Globus pallidus (tissue), 1 donor: ENCODE measurements at regions not wholly inside any gene's neighbourhood (a gene's known extent, or its start where the extent isn't known, plus 50 kb on each side); places are given as distances from the start of the nearest gene placed in this dataset.
"Not testable (repeated sequence)": the region's sequence is repeated elsewhere in the genome, so short reads cannot be mapped to it uniquely, and the experiment has no call there.

Experiments
- DNase-seq: peaks from one replicate; pipeline ENCODE4 v3.0.0-alpha.2; 2015; ENCODE audit warnings: low spot score

GRCh38 chr12:91885851-91886731 is 259.6 kb downstream of the BTG1 start:
- DNase-seq: no peak

GRCh38 chr12:91884230-91884629 is 261.4 kb downstream of the BTG1 start:
- no peak for DNase-seq

GRCh38 chr12:91883811-91884210 is 261.8 kb downstream of the BTG1 start:
- no peak for DNase-seq

GRCh38 chr12:91882910-91883309 is 262.7 kb downstream of the BTG1 start:
- no peak for DNase-seq

- no peak for DNase-seq
These were observed 265.1 kb downstream of the BTG1 start for GRCh38 chr12:91880528-91880927.

- DNase-seq: no peak
These were observed 268.0 kb downstream of the BTG1 start for GRCh38 chr12:91877456-91878235.

GRCh38 chr12:91877022-91877421 is 268.6 kb downstream of the BTG1 start:
- DNase-seq: peak; percentile 23

GRCh38 chr12:91875671-91876070 is 270.0 kb downstream of the BTG1 start:
- DNase-seq: not testable (repeated sequence)

- no peak for DNase-seq
These were observed 271.4 kb downstream of the BTG1 start for GRCh38 chr12:91874086-91874865.

GRCh38 chr12:91871751-91872150 is 273.9 kb downstream of the BTG1 start:
- DNase-seq: peak; percentile 35

- DNase-seq: no peak
These were observed 274.6 kb downstream of the BTG1 start for GRCh38 chr12:91870872-91871707.

- no peak for DNase-seq
These were observed 277.6 kb downstream of the BTG1 start for GRCh38 chr12:91868054-91868453.

- no peak for DNase-seq
These were observed 279.1 kb downstream of the BTG1 start for GRCh38 chr12:91866566-91866965.

GRCh38 chr12:91863702-91864101 is 281.9 kb downstream of the BTG1 start:
- no peak for DNase-seq

- no peak for DNase-seq
These were observed 284.1 kb downstream of the BTG1 start for GRCh38 chr12:91861554-91861953.

GRCh38 chr12:91859347-91859746 is 286.3 kb downstream of the BTG1 start:
- DNase-seq: no peak

- no peak for DNase-seq
These were observed 287.7 kb downstream of the BTG1 start for GRCh38 chr12:91857813-91858542.

- no peak for DNase-seq
These were observed 290.9 kb downstream of the BTG1 start for GRCh38 chr12:91854725-91855124.

GRCh38 chr12:91853350-91854127 is 292.1 kb downstream of the BTG1 start:
- DNase-seq: no peak

- DNase-seq: no peak
These were observed 293.0 kb downstream of the BTG1 start for GRCh38 chr12:91852634-91853033.
